ENCODE measurements at regions not wholly inside any gene's neighbourhood (a gene's known extent, or its start where the extent isn't known, plus 50 kb on each side); places are given as distances from the start of the nearest gene placed in this dataset.

- CTCF ChIA-PET: interaction anchor here (0.7 to 10.7 kb wide), 50 partner anchors 11 to 661 kb away, joined by 3 to 251 read pairs (median 5); partner anchors contain the start of genes KLF13 and MTMR10
- no peak for DNase-seq (ENCODE audit: extremely low spot score)
- no peak for TF ChIP-seq CTCF (IDR thresholded peaks at IDR 0.05; ENCODE audit: control extremely low read depth, extremely low read depth, low read depth, missing control alignments)
- POLR2A ChIA-PET: no interaction called here
Measured at GRCh38 chr15:31489281-31489680, 162.6 kb downstream of the KLF13 start.

- POLR2A ChIA-PET: no interaction called here
- CTCF ChIA-PET: interaction anchor here (0.9 to 10.7 kb wide), 31 partner anchors 10 to 662 kb away, joined by 3 to 251 read pairs (median 6); partner anchors contain the start of genes KLF13 and MTMR10
- DNase-seq (ENCODE audit: extremely low spot score): peak; percentile 58
- TF ChIP-seq CTCF (IDR thresholded peaks at IDR 0.05; ENCODE audit: control extremely low read depth, extremely low read depth, low read depth, missing control alignments): peak; percentile 54
Measured at GRCh38 chr15:31489801-31490646, 163.4 kb downstream of the KLF13 start.

GRCh38 chr15:31494786-31495185 lies 168.2 kb downstream of the KLF13 start:
- POLR2A ChIA-PET: no interaction called here
- CTCF ChIA-PET: interaction anchor here (0.9 to 10.7 kb wide), 4 partner anchors 21 to 91 kb away, joined by 3 to 251 read pairs (median 4); no protein-coding TSS in a partner anchor
- no peak for DNase-seq (ENCODE audit: extremely low spot score)

GRCh38 chr15:31495281-31495680 lies 168.6 kb downstream of the KLF13 start:
- POLR2A ChIA-PET: no interaction called here
- DNase-seq (ENCODE audit: extremely low spot score): no peak
- CTCF ChIA-PET: interaction anchor here (0.9 to 10.7 kb wide), 5 partner anchors 11 to 91 kb away, joined by 3 to 251 read pairs (median 4); no protein-coding TSS in a partner anchor
- no peak for TF ChIP-seq CTCF (IDR thresholded peaks at IDR 0.05; ENCODE audit: control extremely low read depth, extremely low read depth, low read depth, missing control alignments)

More at GRCh38 chr15:31494786-31495185, 168.2 kb downstream of the KLF13 start:
- TF ChIP-seq CTCF (IDR thresholded peaks at IDR 0.05; ENCODE audit: control extremely low read depth, extremely low read depth, low read depth, missing control alignments): no peak

GRCh38 chr15:31497838-31498237 lies 171.2 kb downstream of the KLF13 start:
- CTCF ChIA-PET: interaction anchor here (1.1 to 7.7 kb wide), 4 partner anchors 9 to 63 kb away, joined by 3 to 62 read pairs (median 6); no protein-coding TSS in a partner anchor
- no peak for DNase-seq (ENCODE audit: extremely low spot score)
- POLR2A ChIA-PET: no interaction called here
- no peak for TF ChIP-seq CTCF (IDR thresholded peaks at IDR 0.05; ENCODE audit: control extremely low read depth, extremely low read depth, low read depth, missing control alignments)

- DNase-seq (ENCODE audit: extremely low spot score): no peak
- TF ChIP-seq CTCF (IDR thresholded peaks at IDR 0.05; ENCODE audit: control extremely low read depth, extremely low read depth, low read depth, missing control alignments): no peak
- ChIA-PET CTCF (interaction anchor here (0.6 to 7.7 kb wide), 7 partner anchors 9 to 283 kb away, joined by 3 to 62 read pairs (median 3); no protein-coding TSS in a partner anchor), POLR2A (no interaction called here)
Measured at GRCh38 chr15:31498329-31498728, 171.7 kb downstream of the KLF13 start.

Data from GM10248 (cell line).